ENCODE measurements at regions not wholly inside any gene's neighbourhood (a gene's known extent, or its start where the extent isn't known, plus 50 kb on each side); places are given as distances from the start of the nearest gene placed in this dataset.

GRCh38 chr10:16227674-16228073 is 209.1 kb upstream of the PTER start:
- TF ChIP-seq SIN3A (IDR thresholded peaks at IDR 0.05; ENCODE audit: borderline replicate concordance, insufficient read depth, low read length) (no peak), FOXP2 (optimal IDR thresholded peaks at IDR 0.05; ENCODE audit: borderline replicate concordance, extremely low read depth, extremely low read length, insufficient read depth) (no peak), REST (IDR thresholded peaks at IDR 0.05; ENCODE audit: insufficient read depth in 1 of 2, low read depth in 2 of 2, low read length in 2 of 2) (no peak), POLR2AphosphoS5 (IDR thresholded peaks at IDR 0.05; ENCODE audit: low read depth, low read length) (no peak), TAF1 (IDR thresholded peaks at IDR 0.05; ENCODE audit: borderline replicate concordance, insufficient read depth, low read length) (no peak)

- TF ChIP-seq TAF1 (IDR thresholded peaks at IDR 0.05; ENCODE audit: borderline replicate concordance, insufficient read depth, low read length) (no peak), FOXP2 (optimal IDR thresholded peaks at IDR 0.05; ENCODE audit: borderline replicate concordance, extremely low read depth, extremely low read length, insufficient read depth) (no peak), POLR2AphosphoS5 (IDR thresholded peaks at IDR 0.05; ENCODE audit: low read depth, low read length) (no peak), SIN3A (IDR thresholded peaks at IDR 0.05; ENCODE audit: borderline replicate concordance, insufficient read depth, low read length) (no peak), REST (IDR thresholded peaks at IDR 0.05; ENCODE audit: insufficient read depth in 1 of 2, low read depth in 2 of 2, low read length in 2 of 2) (no peak)
Observed at GRCh38 chr10:16231176-16231575, 205.6 kb upstream of the PTER start.

- no peak for TF ChIP-seq TAF1 (IDR thresholded peaks at IDR 0.05; ENCODE audit: borderline replicate concordance, insufficient read depth, low read length)
- TF ChIP-seq SIN3A (IDR thresholded peaks at IDR 0.05; ENCODE audit: borderline replicate concordance, insufficient read depth, low read length): no peak
- no peak for TF ChIP-seq FOXP2 (optimal IDR thresholded peaks at IDR 0.05; ENCODE audit: borderline replicate concordance, extremely low read depth, extremely low read length, insufficient read depth)
- TF ChIP-seq REST (IDR thresholded peaks at IDR 0.05; ENCODE audit: insufficient read depth in 1 of 2, low read depth in 2 of 2, low read length in 2 of 2): no peak
- no peak for TF ChIP-seq POLR2AphosphoS5 (IDR thresholded peaks at IDR 0.05; ENCODE audit: low read depth, low read length)
Observed at GRCh38 chr10:16231734-16232435, 204.9 kb upstream of the PTER start.

GRCh38 chr10:16232441-16232840 is 204.4 kb upstream of the PTER start:
- TF ChIP-seq SIN3A (IDR thresholded peaks at IDR 0.05; ENCODE audit: borderline replicate concordance, insufficient read depth, low read length): no peak
- no peak for TF ChIP-seq POLR2AphosphoS5 (IDR thresholded peaks at IDR 0.05; ENCODE audit: low read depth, low read length)
- TF ChIP-seq FOXP2 (optimal IDR thresholded peaks at IDR 0.05; ENCODE audit: borderline replicate concordance, extremely low read depth, extremely low read length, insufficient read depth): no peak
- no peak for TF ChIP-seq REST (IDR thresholded peaks at IDR 0.05; ENCODE audit: insufficient read depth in 1 of 2, low read depth in 2 of 2, low read length in 2 of 2)
- TF ChIP-seq TAF1 (IDR thresholded peaks at IDR 0.05; ENCODE audit: borderline replicate concordance, insufficient read depth, low read length): no peak

Measured in PFSK-1 (cell line).